ENCODE measurements at regions not wholly inside any gene's neighbourhood (a gene's known extent, or its start where the extent isn't known, plus 50 kb on each side); places are given as distances from the start of the nearest gene placed in this dataset.

GRCh38 chr7:34308595-34308994, 349.4 kb upstream of the NPSR1 start:
- no peak overlapping the region for H3T11ph ChIP-seq (ENCODE audit: low read length)
- no peak overlapping the region for H3K14ac ChIP-seq (ENCODE audit: insufficient read depth, low read length)
- H3K27ac ChIP-seq (ENCODE audit: insufficient read length, low read depth, low read length) = no peak overlapping the region
- Mint-ChIP-seq H3K4me3 (no peak overlapping the region), H3K36me3 (ENCODE audit: insufficient read depth in 1 of 3, low read depth in 3 of 3) (peaks cover 3 to 20% (median 11%) of the 10 kb centered on the region in 3 experiments; a peak in 6 of 7 replicates), H3K27ac (no peak overlapping the region), H3K27me3 (ENCODE audit: low read depth) (no peaks in the 10 kb centered on the region; the same call in 1 of the 2 replicates), H3K4me1 (no peaks in the 10 kb centered on the region), H3K9me3 (peaks cover 20 to 22% of the 10 kb centered on the region in 2 experiments)
- no peak overlapping the region for H4K8ac ChIP-seq (replicated peaks; ENCODE audit: insufficient read length, low read depth, low read length)
- no peak overlapping the region for H2AFZ ChIP-seq (ENCODE audit: low read length)
- no peak overlapping the region for H3K9ac ChIP-seq (ENCODE audit: extremely low read depth, insufficient read length, low read length)
- no peak for TF ChIP-seq CTCF (conservative IDR thresholded peaks at IDR 0.05)
- H3K9me3 ChIP-seq (ENCODE audit: control insufficient read depth, low read depth, low read length) = no peaks in the 10 kb centered on the region
- H3K23me2 ChIP-seq (ENCODE audit: insufficient read length, low read depth, low read length, poor library complexity, severe bottlenecking) = no peaks in the 10 kb centered on the region
- no peaks in the 10 kb centered on the region for H3K79me2 ChIP-seq (ENCODE audit: insufficient read depth, low read length)
- H3K27me3 ChIP-seq (ENCODE audit: insufficient read depth, low read length) = no peaks in the 10 kb centered on the region
- no peak for DNase-seq
- no peak overlapping the region for H2AK5ac ChIP-seq (ENCODE audit: insufficient read length, low read length)
- no peaks in the 10 kb centered on the region for H3K79me1 ChIP-seq (ENCODE audit: insufficient read depth, low read depth, low read length, poor library complexity, severe bottlenecking)
- no peaks in the 10 kb centered on the region for H4K20me1 ChIP-seq (ENCODE audit: control insufficient read depth, insufficient read depth, insufficient read length)
- no peaks in the 10 kb centered on the region for H3K4me1 ChIP-seq (ENCODE audit: insufficient read depth, low read length)
- no peak overlapping the region for H4K5ac ChIP-seq (ENCODE audit: insufficient read length, low read depth, low read length)
- H2BK120ac ChIP-seq (ENCODE audit: low read depth, low read length, poor library complexity, severe bottlenecking) = no peak overlapping the region
- H3K4ac ChIP-seq (ENCODE audit: low read depth, low read length) = no peak overlapping the region
- no peak overlapping the region for H2BK12ac ChIP-seq (ENCODE audit: insufficient read length, low read depth, low read length)
- H4K91ac ChIP-seq (ENCODE audit: insufficient read length, low read depth, low read length) = no peak overlapping the region
- no CpG with 5 or more reads among the region's 8 CpGs for WGBS (ENCODE audit: extremely low coverage, insufficient read length, low lambda C conversion rate)
- no peak overlapping the region for H2BK20ac ChIP-seq (ENCODE audit: low read depth, low read length, poor library complexity, severe bottlenecking)
- no peak overlapping the region for H2BK15ac ChIP-seq (ENCODE audit: low read depth, low read length)
- no peak overlapping the region for H3K56ac ChIP-seq (ENCODE audit: insufficient read length, low read depth, low read length)
- no peak overlapping the region for H3K18ac ChIP-seq (ENCODE audit: insufficient read length, low read depth, low read length)
- no peak overlapping the region for H3K23ac ChIP-seq (ENCODE audit: insufficient read length, low read depth, low read length)
- H2BK5ac ChIP-seq (ENCODE audit: insufficient read length, low read length) = no peak overlapping the region
- H3K4me2 ChIP-seq (ENCODE audit: insufficient read depth, insufficient read length, low read length) = no peak overlapping the region

Measured in H9 (cell line).